Mesenchymal stem cell (in vitro differentiated cells and primary cell): ENCODE measurements at regions not wholly inside any gene's neighbourhood (a gene's known extent, or its start where the extent isn't known, plus 50 kb on each side); places are given as distances from the start of the nearest gene placed in this dataset.

Source experiments
- DNase-seq: peaks from one replicate; pipeline ENCODE4 v3.0.0-alpha.2; 2013
- H2AFZ ChIP-seq: one replicate; pipeline ENCODE4 v1.6.1; 2013; ENCODE audit warnings: low read depth, mild to moderate bottlenecking, control low read depth, inconsistent platforms, low read length, moderate library complexity
- H2AK5ac ChIP-seq: 2 replicates; pipeline ENCODE4 v1.6.1; 2013; ENCODE audit warnings: low read length, moderate library complexity, mild to moderate bottlenecking, inconsistent platforms; ENCODE audit not compliant: severe bottlenecking
- H2BK120ac ChIP-seq: one replicate; pipeline ENCODE4 v1.6.1; 2013; ENCODE audit warnings: low read depth, mild to moderate bottlenecking, inconsistent platforms, low read length, moderate library complexity
- H2BK12ac ChIP-seq, 2 experiments: one replicate each; pipeline ENCODE4 v1.6.1; 2013; ENCODE audit warnings: inconsistent platforms in 2 of 2, low read length in 2 of 2, mild to moderate bottlenecking in 2 of 2, moderate library complexity in 2 of 2, control low read depth in 1 of 2
- H2BK15ac ChIP-seq: one replicate; pipeline ENCODE4 v1.6.1; 2013; ENCODE audit warnings: mild to moderate bottlenecking, low read depth, inconsistent platforms; ENCODE audit not compliant: poor library complexity, severe bottlenecking
- H2BK5ac ChIP-seq: 2 replicates; pipeline ENCODE4 v1.6.1; 2013; ENCODE audit warnings: low read depth, mild to moderate bottlenecking, low read length, control low read depth, inconsistent platforms; ENCODE audit not compliant: poor library complexity, severe bottlenecking
- H3K14ac ChIP-seq, 2 experiments: one replicate each; pipeline ENCODE4 v1.6.1; 2013; ENCODE audit warnings: inconsistent platforms in 2 of 2, low read length in 2 of 2, control low read depth in 1 of 2, mild to moderate bottlenecking in 1 of 2, moderate library complexity in 1 of 2
- H3K18ac ChIP-seq, 2 experiments: one replicate each; pipeline ENCODE4 v1.6.1; 2013; ENCODE audit warnings: inconsistent platforms in 2 of 2, low read length in 2 of 2, control low read depth in 1 of 2, low read depth in 1 of 2, mild to moderate bottlenecking in 1 of 2
- H3K23ac ChIP-seq, 2 experiments: one replicate each; pipeline ENCODE4 v1.6.1; 2013; ENCODE audit warnings: inconsistent platforms in 2 of 2, low read length in 2 of 2, mild to moderate bottlenecking in 2 of 2, moderate library complexity in 2 of 2, control low read depth in 1 of 2
- H3K27ac ChIP-seq: 2 replicates; pipeline ENCODE4 v1.5.1; 2013; ENCODE audit warnings: mild to moderate bottlenecking, moderate library complexity, low read length, control low read depth, inconsistent platforms; ENCODE audit not compliant: poor library complexity, severe bottlenecking
- H3K27me3 ChIP-seq, 2 experiments: 2 replicates each; pipeline versions ENCODE4 v1.6.1 to v1.7.0; 2013; ENCODE audit warnings: low read length in 2 of 2, mild to moderate bottlenecking in 2 of 2, moderate library complexity in 2 of 2, control low read depth in 1 of 2, inconsistent platforms in 1 of 2; ENCODE audit not compliant: control insufficient read depth in 1 of 2, insufficient read depth in 1 of 2
- H3K36me3 ChIP-seq, 2 experiments: 2 replicates each; pipeline versions ENCODE4 v1.6.1 to v1.7.0; 2013; ENCODE audit warnings: low read length in 2 of 2, control low read depth in 1 of 2, inconsistent platforms in 1 of 2, low read depth in 1 of 2, mild to moderate bottlenecking in 1 of 2; ENCODE audit not compliant: insufficient read depth in 2 of 2, control insufficient read depth in 1 of 2
- H3K4ac ChIP-seq, 2 experiments: one replicate each; pipeline ENCODE4 v1.6.1; 2013; ENCODE audit warnings: inconsistent platforms in 2 of 2, low read length in 2 of 2, mild to moderate bottlenecking in 2 of 2, moderate library complexity in 2 of 2, control low read depth in 1 of 2, low read depth in 1 of 2
- H3K4me1 ChIP-seq: 2 replicates; pipeline ENCODE4 v1.6.1; 2013; ENCODE audit warnings: low read depth, low read length, control low read depth; ENCODE audit not compliant: control insufficient read depth, insufficient read depth
- H3K4me2 ChIP-seq: 2 replicates; pipeline ENCODE4 v1.6.1; 2013; ENCODE audit warnings: low read length, mild to moderate bottlenecking, inconsistent platforms; ENCODE audit not compliant: poor library complexity, severe bottlenecking
- H3K4me3 ChIP-seq, 2 experiments: 2 replicates each; pipeline versions ENCODE4 v1.5.1 to v1.7.0; 2013; ENCODE audit warnings: low read length in 2 of 2, mild to moderate bottlenecking in 2 of 2, control low read depth in 1 of 2, low read depth in 1 of 2; ENCODE audit not compliant: insufficient read depth in 1 of 2
- H3K79me1 ChIP-seq: replicated peaks from 2 replicates; pipeline ENCODE4 v1.6.1; 2013; ENCODE audit warnings: mild to moderate bottlenecking, control low read depth, low read length, inconsistent platforms; ENCODE audit not compliant: poor library complexity, severe bottlenecking
- H3K9ac ChIP-seq: 2 replicates; pipeline ENCODE4 v1.7.0; 2013; ENCODE audit warnings: mild to moderate bottlenecking, low read length, moderate library complexity
- H3K9me3 ChIP-seq: 2 replicates; pipeline ENCODE4 v1.7.0; 2013; ENCODE audit warnings: mild to moderate bottlenecking, low read length; ENCODE audit not compliant: control insufficient read depth
- H4K8ac ChIP-seq: one replicate; pipeline ENCODE4 v1.6.1; 2013; ENCODE audit warnings: inconsistent platforms, mild to moderate bottlenecking, low read length, moderate library complexity
- H4K91ac ChIP-seq: one replicate; pipeline ENCODE4 v1.6.1; 2013; ENCODE audit warnings: mild to moderate bottlenecking, low read length, inconsistent platforms
- WGBS: methylation state at CpG from one replicate; pipeline ENCODE4 v1.1.7; 2013; ENCODE audit warnings: mixed read lengths; 5-methylcytosine and 5-hydroxymethylcytosine counted together

DNA sequence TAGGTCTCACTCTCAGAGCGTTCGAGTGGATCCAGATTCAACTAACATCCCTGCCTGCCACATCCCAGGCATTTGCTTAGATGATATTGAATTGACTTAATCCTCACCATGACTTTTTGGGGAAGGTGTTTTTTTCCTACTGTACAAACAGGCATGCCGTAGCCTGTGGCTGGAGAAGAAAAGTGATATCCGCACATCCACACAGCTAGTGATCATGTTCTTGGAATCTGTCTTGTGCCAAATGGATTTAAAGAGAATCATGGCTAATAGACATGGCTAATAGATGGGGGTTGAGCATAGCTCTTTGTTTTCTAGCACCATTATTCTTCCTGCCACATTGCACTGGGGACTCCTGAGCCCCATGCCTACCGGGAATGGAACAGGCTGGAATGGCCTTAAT lies 82.1 kb upstream of the THY1 start:
- H3K27me3 ChIP-seq = peaks cover under 1 to 25% of the 10 kb centered on the region in 2 experiments
- no peaks in the 10 kb centered on the region for H3K79me1 ChIP-seq
- no peak overlapping the region for H3K27ac ChIP-seq
- H3K23ac ChIP-seq = no peak overlapping the region
- no peak overlapping the region for H4K91ac ChIP-seq
- WGBS = 85% methylated on average over 5 of the region's 5 CpGs
- H2BK15ac ChIP-seq = no peak overlapping the region
- no peak overlapping the region for H3K14ac ChIP-seq
- H4K8ac ChIP-seq = no peak overlapping the region
- no peak overlapping the region for H3K18ac ChIP-seq
- no peak overlapping the region for H2BK5ac ChIP-seq
- H3K4me1 ChIP-seq = no peaks in the 10 kb centered on the region
- H2AFZ ChIP-seq = no peak overlapping the region
- no peak overlapping the region for H3K9ac ChIP-seq
- no peak overlapping the region for H2BK120ac ChIP-seq
- no peaks in the 10 kb centered on the region for H3K36me3 ChIP-seq
- no peak overlapping the region for H3K4me2 ChIP-seq
- no peak overlapping the region for H3K4me3 ChIP-seq
- H2BK12ac ChIP-seq = no peak overlapping the region
- DNase-seq = no peak
- no peak overlapping the region for H3K4ac ChIP-seq
- no peak overlapping the region for H2AK5ac ChIP-seq
- peaks cover 3% of the 10 kb centered on the region for H3K9me3 ChIP-seq

- Histone ChIP-seq H3K27me3 (peaks cover 8 to 28% of the 10 kb centered on the region in 2 experiments), H3K18ac (no peak overlapping the region), H2BK5ac (no peak overlapping the region), H4K91ac (no peak overlapping the region), H4K8ac (no peak overlapping the region), H3K79me1 (no peaks in the 10 kb centered on the region), H3K27ac (no peak overlapping the region), H2BK12ac (no peak overlapping the region), H2AFZ (no peak overlapping the region), H2BK120ac (no peak overlapping the region), H3K4me1 (no peaks in the 10 kb centered on the region), H2BK15ac (no peak overlapping the region), H3K9ac (no peak overlapping the region), H3K23ac (no peak overlapping the region), H3K14ac (no peak overlapping the region), H3K36me3 (no peaks in the 10 kb centered on the region), H3K4me3 (no peak overlapping the region), H3K9me3 (peaks cover 3% of the 10 kb centered on the region), H3K4ac (no peak overlapping the region), H3K4me2 (no peak overlapping the region), H2AK5ac (no peak overlapping the region)
- 82% methylated on average over 1 of the region's 1 CpG for WGBS
- no peak for DNase-seq
Observed at GRCh38 chr11:119504371-119504770, 81.4 kb upstream of the THY1 start.

- Histone ChIP-seq H3K4me3 (no peak overlapping the region), H3K9ac (no peak overlapping the region), H4K8ac (no peak overlapping the region), H3K4me2 (no peak overlapping the region), H2BK15ac (no peak overlapping the region), H4K91ac (no peak overlapping the region), H3K4me1 (no peaks in the 10 kb centered on the region), H3K27me3 (peaks cover 26 to 48% of the 10 kb centered on the region in 2 experiments), H3K18ac (no peak overlapping the region), H2AK5ac (no peak overlapping the region), H3K27ac (no peak overlapping the region), H2AFZ (no peak overlapping the region), H3K36me3 (no peaks in the 10 kb centered on the region), H2BK5ac (no peak overlapping the region), H3K9me3 (peaks cover 3% of the 10 kb centered on the region), H3K14ac (no peak overlapping the region), H2BK120ac (no peak overlapping the region), H3K79me1 (no peaks in the 10 kb centered on the region), H3K4ac (no peak overlapping the region), H3K23ac (no peak overlapping the region), H2BK12ac (no peak overlapping the region)
- DNase-seq = no peak
- 75% methylated on average over 20 of the region's 21 CpGs for WGBS
Observed at GRCh38 chr11:119501777-119502405, 78.9 kb upstream of the THY1 start.

DNA sequence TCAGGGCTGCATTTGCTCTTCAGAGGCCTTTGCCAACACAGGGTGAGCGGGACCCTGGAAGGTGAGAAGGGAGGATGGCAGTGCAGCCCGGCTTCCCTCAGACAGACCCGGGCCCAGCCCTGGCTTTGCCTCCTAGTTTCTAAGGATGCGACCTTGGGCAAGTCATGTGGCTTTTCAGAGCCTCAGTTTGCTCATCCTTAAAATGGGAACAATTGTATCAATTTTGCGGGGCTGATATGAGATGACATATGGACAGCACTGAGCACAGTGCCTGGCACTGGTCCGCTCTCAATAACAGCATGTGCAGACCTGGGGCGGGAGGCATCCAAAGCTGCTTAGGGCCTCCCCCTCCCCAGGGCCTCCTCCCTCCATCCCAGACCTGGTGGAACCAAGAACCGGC lies 74.7 kb upstream of the THY1 start:
- H3K9ac ChIP-seq = no peak overlapping the region
- DNase-seq = no peak
- no peak overlapping the region for H2AK5ac ChIP-seq
- no peak overlapping the region for H3K4me3 ChIP-seq
- no peak overlapping the region for H2BK5ac ChIP-seq
- no peak overlapping the region for H3K14ac ChIP-seq
- H3K23ac ChIP-seq = no peak overlapping the region
- H3K36me3 ChIP-seq = no peaks in the 10 kb centered on the region
- no peak overlapping the region for H4K8ac ChIP-seq
- 84% methylated on average over 8 of the region's 8 CpGs for WGBS
- no peak overlapping the region for H2BK12ac ChIP-seq
- no peaks in the 10 kb centered on the region for H3K9me3 ChIP-seq
- H2AFZ ChIP-seq = no peak overlapping the region
- no peak overlapping the region for H3K27ac ChIP-seq
- H3K18ac ChIP-seq = no peak overlapping the region
- H3K4me2 ChIP-seq = no peak overlapping the region
- H3K79me1 ChIP-seq = no peaks in the 10 kb centered on the region
- H3K4me1 ChIP-seq = no peaks in the 10 kb centered on the region
- no peak overlapping the region for H2BK120ac ChIP-seq
- H2BK15ac ChIP-seq = no peak overlapping the region
- H4K91ac ChIP-seq = no peak overlapping the region
- H3K4ac ChIP-seq = no peak overlapping the region
- peaks cover 39 to 57% of the 10 kb centered on the region in 2 experiments for H3K27me3 ChIP-seq
